HepG2 (cell line): ENCODE measurements at regions not wholly inside any gene's neighbourhood (a gene's known extent, or its start where the extent isn't known, plus 50 kb on each side); places are given as distances from the start of the nearest gene placed in this dataset.
A peak's percentile ranks its signal among the peaks of the same experiment; 100 is the strongest.
"Not testable (repeated sequence)": the region's sequence is repeated elsewhere in the genome, so short reads cannot be mapped to it uniquely, and the experiment has no call there.

ENCODE experiments used
- ATAC-seq: fragments of 200-7000 bp; cut with Tn5 transposase; 3 replicates; pipeline ENCODE4 v1.9.1; 2020; ENCODE audit warnings: mild to moderate bottlenecking, moderate library complexity
- BruUV-seq: library from RNA; stranded (reverse); fragments of 400-500 nt; replicated peaks from 2 replicates; lab custom pipeline; 2021; lab: Mats Ljungman, UMichigan
- CTCF ChIA-PET: fragments of 300-600 bp; formaldehyde crosslinking; extraction: SDS; loops from one replicate; lab custom pipeline; 2021; ENCODE audit warnings: low total read pairs, inconsistent platforms, low intra/inter-chr PET ratio; lab: Yijun Ruan, JAX
- POLR2A ChIA-PET: fragments of 350-600 bp; sonication (Branson Sonifier 250); formaldehyde crosslinking; loops from one replicate; lab custom pipeline; 2020; ENCODE audit warnings: antibody characterized with exemption, inconsistent platforms; lab: Yijun Ruan, JAX
- DNase-seq: peaks from one replicate; pipeline ENCODE4 v3.0.0-alpha.2; 2015; ENCODE audit warnings: low spot score
- FAIRE-seq: peaks from 3 replicates; lab custom pipeline; 2011; peaks lifted over from hg19 to GRCh38; lab: Jason Lieb, UNC
- H2AFZ ChIP-seq: one replicate; pipeline ENCODE4 v1.6.1; 2011; ENCODE audit warnings: low read length, inconsistent platforms
- H3K27ac ChIP-seq: fragments of 300-600 bp; 3 replicates; pipeline ENCODE4 v1.8.0; 2011; ENCODE audit warnings: mixed run types, mild to moderate bottlenecking, mixed read lengths, low read length, inconsistent platforms; ENCODE audit not compliant: insufficient read depth; ENCODE audit errors: extremely low read length
- H3K27me3 ChIP-seq, 2 experiments: fragments of 200-600 bp in 1 of 2; 2 replicates in 1 of 2; 3 replicates in 1 of 2; pipeline versions ENCODE4 v1.6.0 to v1.8.0; 2011; ENCODE audit warnings: low read length in 2 of 2, mild to moderate bottlenecking in 2 of 2, moderate library complexity in 2 of 2, inconsistent platforms in 1 of 2; ENCODE audit not compliant: insufficient read depth in 2 of 2, control insufficient read depth in 1 of 2
- H3K36me3 ChIP-seq, 2 experiments: fragments of 200-600 bp in 1 of 2; replicated peaks in 1 of 2; 2 replicates in 1 of 2; 3 replicates in 1 of 2; pipeline versions ENCODE4 v1.5.1 to v1.8.0; 2011; ENCODE audit warnings: low read length in 2 of 2, inconsistent platforms in 1 of 2; ENCODE audit not compliant: insufficient read depth in 2 of 2, control insufficient read depth in 1 of 2
- H3K4me1 ChIP-seq: 2 replicates; pipeline ENCODE4 v1.5.1; 2012; ENCODE audit warnings: low read length, inconsistent platforms; ENCODE audit not compliant: insufficient read depth
- H3K4me2 ChIP-seq: 2 replicates; pipeline ENCODE4 v1.6.0; 2011; ENCODE audit warnings: low read depth, low read length, inconsistent platforms
- H3K4me3 ChIP-seq, 3 experiments: fragments of 200-600 bp in 1 of 3; sonication (generic), shearing (Covaris generic) in 1 of 3; replicated peaks in 1 of 3; 2 replicates each; pipeline ENCODE4 v1.5.1; 2011 to 2016; ENCODE audit warnings: low read length in 3 of 3, inconsistent platforms in 2 of 3, low read depth in 2 of 3, mild to moderate bottlenecking in 2 of 3, control low read depth in 1 of 3, mixed read lengths in 1 of 3; ENCODE audit not compliant: insufficient read depth in 1 of 3
- H3K79me2 ChIP-seq: one replicate; pipeline ENCODE4 v1.6.1; 2011; ENCODE audit warnings: low read length, inconsistent platforms; ENCODE audit not compliant: insufficient read depth
- H3K9ac ChIP-seq: 2 replicates; pipeline ENCODE4 v1.6.0; 2011; ENCODE audit warnings: mild to moderate bottlenecking, low read depth, low read length, inconsistent platforms; ENCODE audit not compliant: insufficient read depth
- H3K9me3 ChIP-seq: 2 replicates; pipeline ENCODE4 v1.5.1; 2012; ENCODE audit warnings: mild to moderate bottlenecking, low read length
- H4K20me1 ChIP-seq: 2 replicates; pipeline ENCODE4 v1.6.0; 2011; ENCODE audit warnings: inconsistent platforms, mild to moderate bottlenecking, low read length, moderate library complexity; ENCODE audit not compliant: insufficient read depth
- ATF4 ChIP-seq, 2 experiments: fragments of 450-650 bp in 1 of 2; sonication (generic) in 1 of 2; formaldehyde crosslinking; IDR thresholded peaks; 2 replicates each; pipeline versions ENCODE4 v1.5.0 to v1.8.0; 2020 to 2022; ENCODE audit warnings: mild to moderate bottlenecking in 1 of 2, missing genetic modification reagents in 1 of 2
- ATF7 ChIP-seq, 2 experiments: fragments of 450-650 bp in 1 of 2; sonication (generic) in 1 of 2; formaldehyde crosslinking in 1 of 2; IDR thresholded peaks; 2 replicates each; pipeline versions ENCODE4 v1.4.0 to v1.6.1; 2016 to 2020; ENCODE audit warnings: antibody characterized with exemption in 1 of 2, mild to moderate bottlenecking in 1 of 2, missing genetic modification reagents in 1 of 2
- CEBPB ChIP-seq: IDR thresholded peaks from 2 replicates; pipeline ENCODE4 v1.6.1; 2011; ENCODE audit warnings: low read depth, low read length, improper control_type of control experiment, borderline replicate concordance
- CEBPG ChIP-seq: IDR thresholded peaks from 2 replicates; pipeline ENCODE4 v1.6.1; 2016
- MED8 ChIP-seq: sonication (generic); formaldehyde crosslinking; IDR thresholded peaks from 2 replicates; pipeline ENCODE4 v1.8.1; 2023; ENCODE audit warnings: mild to moderate bottlenecking, missing genetic modification reagents; ENCODE audit not compliant: insufficient replicate concordance
- ZBTB46 ChIP-seq: sonication (generic); formaldehyde crosslinking; IDR thresholded peaks from 2 replicates; pipeline ENCODE4 v1.4.0; 2020; ENCODE audit warnings: mild to moderate bottlenecking, missing genetic modification reagents, borderline replicate concordance
- ZNF572 ChIP-seq: sonication (generic); formaldehyde crosslinking; IDR thresholded peaks from 2 replicates; pipeline ENCODE4 v1.5.1; 2020; ENCODE audit warnings: mild to moderate bottlenecking, missing genetic modification reagents
- ZNF629 ChIP-seq: sonication (generic); formaldehyde crosslinking; conservative IDR thresholded peaks from 2 replicates; pipeline ENCODE4 v1.5.0; 2020; ENCODE audit warnings: missing genetic modification reagents
- ZNF678 ChIP-seq: sonication (generic); formaldehyde crosslinking; IDR thresholded peaks from 2 replicates; pipeline ENCODE4 v1.4.0; 2020; ENCODE audit warnings: mild to moderate bottlenecking, missing genetic modification reagents
- WGBS: methylation state at CpG from one replicate; pipeline ENCODE4 v1.1.6; 2017; ENCODE audit warnings: low lambda C conversion rate; 5-methylcytosine and 5-hydroxymethylcytosine counted together
- in situ Hi-C: cut with HindIII; loops from 2 replicates; pipeline ENCODE4 v1.10.0; 2017; ENCODE audit warnings: low pct_unique_long_range_greater_than_20kb; ENCODE audit not compliant: extremely low pct_ligation_motif_present
- intact Hi-C: fragments of 100-400 bp; cut with micrococcal nuclease; formaldehyde crosslinking; loops from one replicate; pipeline ENCODE4 v1.10.0; 2022; ENCODE audit not compliant: unreplicated experiment

- no peak for FAIRE-seq
- H3K4me1 ChIP-seq: no peaks in the 10 kb centered on the region
- ChIA-PET CTCF (no interaction called here), POLR2A (no interaction called here)
- no peaks in the 10 kb centered on the region for H3K27me3 ChIP-seq
- H3K27ac ChIP-seq: no peak overlapping the region
- no peak overlapping the region for H2AFZ ChIP-seq
- no peaks in the 10 kb centered on the region for H4K20me1 ChIP-seq
- H3K36me3 ChIP-seq: no peaks in the 10 kb centered on the region
- no peak for DNase-seq
- no peak overlapping the region for H3K9ac ChIP-seq
- BruUV-seq: no TSS peak
- no peaks in the 10 kb centered on the region for H3K79me2 ChIP-seq
- no peak overlapping the region for H3K4me2 ChIP-seq
- no peak overlapping the region for H3K4me3 ChIP-seq
- in situ Hi-C loops (no loop called here), intact Hi-C loops (no loop called here)
- no peaks in the 10 kb centered on the region for H3K9me3 ChIP-seq
- no peak for ATAC-seq
- WGBS: 63% methylated on average over 5 of the region's 5 CpGs
- TF ChIP-seq ZNF629 (CRISPR knock-in tag): no peak
- TF ChIP-seq ZNF678 (CRISPR knock-in tag): no peak
- TF ChIP-seq ZBTB46 (CRISPR knock-in tag): no peak
- TF ChIP-seq ZNF572 (CRISPR knock-in tag): no peak
- TF ChIP-seq MED8: no peak
These were observed 115.0 kb upstream of the TLE1 start for GRCh38 chr9:81804306-81804705.

- H3K79me2 ChIP-seq; in situ Hi-C loops; ATAC-seq; H3K36me3 ChIP-seq; H3K27ac ChIP-seq; DNase-seq; H3K4me2 ChIP-seq; POLR2A ChIA-PET; H2AFZ ChIP-seq; FAIRE-seq; BruUV-seq; H4K20me1 ChIP-seq; H3K9ac ChIP-seq; intact Hi-C loops; H3K9me3 ChIP-seq; H3K27me3 ChIP-seq; CTCF ChIA-PET; H3K4me3 ChIP-seq; TF ChIP-seq ATF7 (CRISPR knock-in tag; IDR thresholded peaks at IDR 0.05): not testable (repeated sequence)
- TF ChIP-seq ATF7 (IDR thresholded peaks at IDR 0.05) (0 out of 2 replicates have a peak, but pooled peaks have one; percentile 26), CEBPB (peak; percentile 50; the same call in 1 of the 2 replicates), CEBPG (CRISPR knock-in tag) (peak; percentile 38; the same call in 1 of the 2 replicates), ATF4 (CRISPR knock-in tag; IDR thresholded peaks at IDR 0.05) (peak in 1 of 2 experiments; percentile 59; a peak in 1 of 4 replicates)
- H3K4me1 ChIP-seq: peaks cover 36% of the 10 kb centered on the region
- 41% methylated on average over 3 of the region's 3 CpGs for WGBS
These were observed 116.5 kb upstream of the SPATA31D4 start for GRCh38 chr9:81811688-81812087.
